Kidney (tissue), 13 donors: ENCODE measurements at regions not wholly inside any gene's neighbourhood (a gene's known extent, or its start where the extent isn't known, plus 50 kb on each side); places are given as distances from the start of the nearest gene placed in this dataset.

Experiments
- DNase-seq, 5 donors: peaks; one replicate each; pipeline ENCODE4 v3.0.0-alpha.2; 2013 to 2020
- FAIRE-seq: peaks from 2 replicates; lab custom pipeline; 2012; peaks lifted over from hg19 to GRCh38; lab: Jason Lieb, UNC
- H3K27ac ChIP-seq, 2 donors: one replicate each; pipeline ENCODE4 v1.7.0; 2013; ENCODE audit warnings: low read depth in 2 of 2, low read length in 2 of 2, inconsistent platforms in 1 of 2
- H3K27me3 ChIP-seq: one replicate; pipeline ENCODE4 v1.7.1; 2013; ENCODE audit warnings: low read length, inconsistent platforms; ENCODE audit not compliant: control insufficient read depth, insufficient read depth
- H3K36me3 ChIP-seq, 3 donors: one replicate each; pipeline versions ENCODE4 v1.7.0 to v1.7.1; 2013; ENCODE audit warnings: low read length in 3 of 3, control low read depth in 1 of 3, inconsistent platforms in 1 of 3; ENCODE audit not compliant: insufficient read depth in 3 of 3, control insufficient read depth in 2 of 3
- H3K4me1 ChIP-seq, 3 donors: one replicate each; pipeline versions ENCODE4 v1.7.0 to v1.7.1; 2013; ENCODE audit warnings: low read length in 3 of 3, inconsistent platforms in 1 of 3, low read depth in 1 of 3; ENCODE audit not compliant: control insufficient read depth in 2 of 3, insufficient read depth in 2 of 3
- H3K4me3 ChIP-seq, 3 donors: one replicate each; pipeline versions ENCODE4 v1.7.0 to v1.8.1; 2013; ENCODE audit warnings: low read length in 3 of 3, control low read depth in 1 of 3, inconsistent platforms in 1 of 3
- H3K9ac ChIP-seq, 3 donors: one replicate each; pipeline versions ENCODE4 v1.7.0 to v1.7.1; 2013; ENCODE audit warnings: low read length in 3 of 3, control low read depth in 1 of 3, inconsistent platforms in 1 of 3
- H3K9me3 ChIP-seq, 3 donors: one replicate each; pipeline versions ENCODE4 v1.7.0 to v1.7.1; 2013; ENCODE audit warnings: low read length in 3 of 3, control low read depth in 1 of 3, inconsistent platforms in 1 of 3; ENCODE audit not compliant: control insufficient read depth in 2 of 3, insufficient read depth in 1 of 3
- CTCF ChIP-seq: IDR thresholded peaks from 3 replicates; pipeline ENCODE4 v1.5.1; 2012; ENCODE audit warnings: mild to moderate bottlenecking, moderate library complexity, borderline replicate concordance; ENCODE audit not compliant: insufficient read depth; ENCODE audit errors: extremely low read depth
- intact Hi-C: fragments of 100-400 bp; cut with DNase I; formaldehyde crosslinking; loops from one replicate; pipeline ENCODE4 v1.11.1; 2022
- donor health status: control.
- donor health status: control.
- donor health status: control.
- donor health status: control.
- donor health status: control.
- donor health status: DM: yes; HTN: yes; CAD: no.
- donor health status: Normal renal cell carcinoma (clear cell type).

- no peak for TF ChIP-seq CTCF
- Histone ChIP-seq H3K36me3 (no peaks in the 10 kb centered on the region), H3K9ac (no peak overlapping the region), H3K27ac (no peak overlapping the region), H3K9me3 (no peaks in the 10 kb centered on the region), H3K27me3 (no peaks in the 10 kb centered on the region), H3K4me1 (peaks cover 0 to 2% (median 0%) of the 10 kb centered on the region in 3 donors), H3K4me3 (no peak overlapping the region)
- FAIRE-seq = no peak
- intact Hi-C loops = no loop called here
- peak in 1 of 5 donors; percentile 5 for DNase-seq
Observed at GRCh38 chr2:105553538-105554196, 154.8 kb upstream of the FHL2 start.

- intact Hi-C loops = no loop called here
- no peak overlapping the region for H3K9ac ChIP-seq
- DNase-seq (peak in 1 of 5 donors; percentile 15), FAIRE-seq (no peak)
- H3K27me3 ChIP-seq = no peaks in the 10 kb centered on the region
- no peaks in the 10 kb centered on the region for H3K4me1 ChIP-seq
- H3K27ac ChIP-seq = no peak overlapping the region
- no peaks in the 10 kb centered on the region for H3K9me3 ChIP-seq
- no peaks in the 10 kb centered on the region for H3K36me3 ChIP-seq
- TF ChIP-seq CTCF = no peak
- H3K4me3 ChIP-seq = no peak overlapping the region
Observed at GRCh38 chr2:105546628-105546974, 147.8 kb upstream of the FHL2 start.

DNA sequence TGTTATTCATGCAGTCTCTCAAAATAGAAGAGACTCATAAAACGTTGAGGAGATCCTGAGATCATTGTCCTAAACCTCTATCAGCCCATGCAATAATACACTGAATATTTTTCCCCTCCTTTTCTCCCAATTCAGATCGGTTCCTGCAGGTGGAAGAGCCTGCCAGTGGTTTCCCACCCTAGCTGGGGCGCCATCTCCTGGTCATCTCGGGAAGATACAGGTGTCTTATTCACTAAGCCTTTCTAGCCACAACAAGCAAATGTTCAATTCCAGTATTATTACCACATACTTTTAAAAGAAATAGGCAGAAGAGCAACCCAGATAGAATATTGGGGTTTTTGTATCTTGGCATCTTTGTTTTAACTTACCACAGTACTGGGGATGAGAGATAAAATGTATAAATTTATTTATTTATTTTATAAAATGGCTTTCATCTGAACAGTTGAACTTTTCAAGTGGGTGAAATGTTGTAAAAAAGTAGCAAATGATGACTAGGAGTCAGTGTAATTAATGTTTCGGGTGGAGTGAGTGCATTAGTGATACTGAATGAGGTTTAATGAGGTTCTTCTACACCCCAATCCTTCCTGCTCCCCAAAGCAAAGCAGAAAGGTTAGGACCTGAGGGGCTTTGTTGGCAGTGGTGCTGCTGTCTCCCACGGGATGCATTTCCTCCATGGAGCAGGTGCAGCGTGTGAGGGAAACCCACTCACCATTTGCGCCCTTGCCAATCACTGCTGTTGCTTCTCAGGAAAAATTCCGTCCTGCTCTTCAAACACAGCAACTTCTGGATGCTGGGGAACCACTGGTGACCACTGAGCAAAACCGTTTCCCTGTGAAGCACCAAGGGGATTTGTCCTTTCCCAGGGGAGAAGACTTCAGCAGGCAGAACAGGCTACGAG lies 147.1 kb upstream of the FHL2 start:
- TF ChIP-seq CTCF = peak; percentile 70
- Histone ChIP-seq H3K27me3 (no peaks in the 10 kb centered on the region), H3K9me3 (no peaks in the 10 kb centered on the region), H3K36me3 (no peaks in the 10 kb centered on the region), H3K9ac (no peak overlapping the region), H3K27ac (no peak overlapping the region), H3K4me3 (no peak overlapping the region), H3K4me1 (no peaks in the 10 kb centered on the region)
- intact Hi-C loops = no loop called here
- FAIRE-seq (no peak), DNase-seq (peak in 4 of 5 donors; percentile 62 to 84 (median 66))
